Breast epithelium (tissue), 4 donors: ENCODE measurements at regions not wholly inside any gene's neighbourhood (a gene's known extent, or its start where the extent isn't known, plus 50 kb on each side); places are given as distances from the start of the nearest gene placed in this dataset.

Source experiments
- DNase-seq, 2 donors: peaks; one replicate each; pipeline ENCODE4 v3.0.0-alpha.2; 2019; ENCODE audit warnings: low spot score in 2 of 2
- H3K27ac ChIP-seq, 2 donors: fragments of 200-600 bp; sonication (generic) in 1 of 2; one replicate each; pipeline ENCODE4 v1.5.1; 2016 to 2019; ENCODE audit warnings: mild to moderate bottlenecking in 1 of 2
- H3K27me3 ChIP-seq, 2 donors: fragments of 200-600 bp; sonication (generic) in 1 of 2; one replicate each; pipeline versions ENCODE4 v1.5.1 to v1.6.0; 2017 to 2019; ENCODE audit warnings: control low read depth in 1 of 2, mild to moderate bottlenecking in 1 of 2
- H3K36me3 ChIP-seq: fragments of 200-600 bp; one replicate; pipeline ENCODE4 v1.5.1; 2019
- H3K4me1 ChIP-seq, 2 donors: fragments of 200-600 bp; sonication (generic); one replicate each; pipeline ENCODE4 v1.5.1; 2016 to 2019; ENCODE audit warnings: control low read depth in 1 of 2
- H3K4me3 ChIP-seq, 3 donors: fragments of 200-600 bp; sonication (generic); 1 replicate in 2 of 3; 2 replicates in 1 of 3; pipeline ENCODE4 v1.5.1; 2016 to 2019; ENCODE audit warnings: mild to moderate bottlenecking in 3 of 3, moderate library complexity in 2 of 3
- H3K9me3 ChIP-seq, 2 donors: fragments of 200-600 bp; sonication (generic) in 1 of 2; one replicate each; pipeline ENCODE4 v1.5.1; 2016 to 2019; ENCODE audit warnings: control low read depth in 1 of 2
- CTCF ChIP-seq, 3 donors: fragments of 450-650 bp; IDR thresholded peaks; one replicate each; pipeline ENCODE4 v1.5.1; 2016 to 2017; ENCODE audit warnings: antibody characterized with exemption in 3 of 3, mild to moderate bottlenecking in 3 of 3, moderate library complexity in 3 of 3
- POLR2A ChIP-seq: fragments of 450-650 bp; IDR thresholded peaks from one replicate; pipeline ENCODE4 v1.6.1; 2016; ENCODE audit warnings: antibody characterized with exemption, mild to moderate bottlenecking, moderate library complexity
- POLR2AphosphoS5 ChIP-seq, 3 donors: sonication (generic); formaldehyde crosslinking; IDR thresholded peaks; one replicate each; pipeline ENCODE4 v1.6.1; 2017; ENCODE audit warnings: antibody characterized with exemption in 3 of 3
- intact Hi-C: fragments of 100-400 bp; cut with DNase I; formaldehyde crosslinking; loops from one replicate; pipeline ENCODE4 v1.15.1; 2023; ENCODE audit warnings: low total_unique reads

- TF ChIP-seq CTCF (IDR thresholded peaks at IDR 0.05) (no peak), POLR2AphosphoS5 (IDR thresholded peaks at IDR 0.05) (no peak), POLR2A (no peak)
- no peak for DNase-seq
Measured at GRCh38 chr10:78349165-78349516, 315.5 kb downstream of the RPS24 start.

DNA sequence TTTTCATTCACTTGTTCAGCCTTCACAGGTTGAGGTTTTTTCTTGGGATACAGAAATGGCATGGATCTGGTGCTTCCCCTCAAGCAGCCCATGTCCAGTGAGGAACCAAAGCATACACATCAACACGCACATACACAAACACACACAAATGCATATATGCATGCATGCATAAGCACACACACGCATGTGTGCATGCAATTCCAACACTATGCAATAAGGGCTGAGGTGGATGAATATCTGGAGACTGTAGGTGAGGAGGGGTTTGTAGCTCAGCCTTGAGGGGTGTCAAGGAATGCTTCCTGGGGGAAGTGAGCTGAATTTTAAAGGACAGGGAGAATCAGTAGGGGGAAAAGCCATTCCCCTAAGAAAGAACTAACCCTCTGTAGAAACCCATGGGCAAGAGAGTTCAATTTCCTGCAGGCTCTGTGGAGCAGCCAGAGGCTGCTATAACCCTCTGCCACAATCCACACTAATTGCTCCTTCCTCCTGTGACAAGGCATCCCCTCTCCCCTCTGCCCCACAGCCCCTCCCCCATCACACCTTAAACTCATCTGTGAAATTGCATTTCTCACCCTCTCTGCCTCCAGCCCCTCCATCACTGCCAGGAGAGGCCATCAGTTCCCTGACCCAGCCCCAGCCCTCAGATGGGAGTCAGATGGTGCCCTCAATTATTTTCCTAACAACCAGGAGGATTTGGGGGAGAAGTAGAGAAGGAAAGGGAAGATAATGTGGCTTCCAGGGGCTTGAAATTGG is 316.4 kb downstream of the RPS24 start:
- Histone ChIP-seq H3K36me3 (peaks cover 3% of the 10 kb centered on the region), H3K9me3 (no peaks in the 10 kb centered on the region), H3K27ac (no peak overlapping the region), H3K4me1 (no peaks in the 10 kb centered on the region), H3K27me3 (no peaks in the 10 kb centered on the region), H3K4me3 (no peak overlapping the region)
- DNase-seq: no peak
- TF ChIP-seq CTCF (IDR thresholded peaks at IDR 0.05): no peak
- no peak for TF ChIP-seq POLR2A
- no peak for TF ChIP-seq POLR2AphosphoS5 (IDR thresholded peaks at IDR 0.05)
- intact Hi-C loops: no loop called here

More at GRCh38 chr10:78349165-78349516, 315.5 kb downstream of the RPS24 start:
- Histone ChIP-seq H3K27me3 (no peaks in the 10 kb centered on the region), H3K36me3 (peaks cover 3% of the 10 kb centered on the region), H3K4me1 (no peaks in the 10 kb centered on the region), H3K4me3 (no peak overlapping the region), H3K27ac (no peak overlapping the region), H3K9me3 (no peaks in the 10 kb centered on the region)
- intact Hi-C loops: no loop called here

DNA sequence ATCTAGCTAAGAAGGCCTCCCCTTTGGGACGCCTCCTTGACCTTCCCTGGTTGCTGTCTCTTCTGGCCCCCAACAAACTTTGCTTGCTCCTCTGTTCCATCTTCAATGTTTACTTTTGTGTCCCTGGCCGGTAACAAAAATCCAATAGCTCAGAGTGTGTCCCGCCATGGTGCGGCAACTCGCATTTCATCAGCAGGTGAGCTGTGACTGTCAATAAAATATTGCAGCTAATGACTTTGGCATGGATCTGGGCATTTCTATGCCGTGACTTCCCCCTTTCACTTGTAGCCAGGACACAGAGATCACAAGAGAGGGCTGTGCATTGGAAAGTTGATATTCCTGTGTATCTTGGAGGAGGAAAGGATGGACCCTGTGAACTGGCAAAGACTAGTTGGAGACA is 317.6 kb downstream of the RPS24 start:
- Histone ChIP-seq H3K4me1 (no peaks in the 10 kb centered on the region), H3K27me3 (no peaks in the 10 kb centered on the region), H3K4me3 (no peak overlapping the region), H3K36me3 (peaks cover under 1% of the 10 kb centered on the region), H3K27ac (no peak overlapping the region), H3K9me3 (no peaks in the 10 kb centered on the region)
- no peak for DNase-seq
- TF ChIP-seq POLR2AphosphoS5 (IDR thresholded peaks at IDR 0.05): no peak
- TF ChIP-seq POLR2A: no peak
- no peak for TF ChIP-seq CTCF (IDR thresholded peaks at IDR 0.05)
- intact Hi-C loops: no loop called here

DNA sequence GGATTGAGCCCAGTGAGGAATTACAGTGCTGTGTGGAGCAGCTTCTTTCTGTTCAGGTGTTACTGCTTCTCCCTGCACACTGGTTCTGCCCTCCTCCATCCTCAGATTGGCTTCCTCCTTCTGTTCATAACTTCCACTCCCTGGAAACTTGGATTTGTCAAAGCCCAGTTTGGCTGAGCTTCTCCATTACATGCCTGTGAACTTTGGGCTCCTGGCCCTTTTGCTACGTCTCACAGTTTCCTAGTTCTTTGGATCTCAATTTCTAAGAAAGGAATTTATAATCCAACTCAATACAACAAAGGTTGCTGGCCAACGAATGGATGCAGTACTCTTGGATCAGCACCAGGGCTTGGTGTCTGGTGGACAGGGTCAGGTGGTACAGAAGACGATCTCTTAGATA is 318.1 kb downstream of the RPS24 start:
- TF ChIP-seq POLR2A (no peak), CTCF (IDR thresholded peaks at IDR 0.05) (no peak), POLR2AphosphoS5 (IDR thresholded peaks at IDR 0.05) (no peak)
- Histone ChIP-seq H3K27me3 (no peaks in the 10 kb centered on the region), H3K4me3 (no peak overlapping the region), H3K36me3 (no peaks in the 10 kb centered on the region), H3K4me1 (no peaks in the 10 kb centered on the region), H3K27ac (no peak overlapping the region), H3K9me3 (no peaks in the 10 kb centered on the region)
- intact Hi-C loops: no loop called here
- DNase-seq: no peak

GRCh38 chr10:78353636-78354035 is 320.0 kb downstream of the RPS24 start:
- Histone ChIP-seq H3K4me1 (no peaks in the 10 kb centered on the region), H3K36me3 (no peaks in the 10 kb centered on the region), H3K4me3 (no peak overlapping the region), H3K9me3 (no peaks in the 10 kb centered on the region), H3K27me3 (no peaks in the 10 kb centered on the region), H3K27ac (no peak overlapping the region)
- intact Hi-C loops: no loop called here
- TF ChIP-seq POLR2A: no peak
- TF ChIP-seq POLR2AphosphoS5 (IDR thresholded peaks at IDR 0.05): no peak
- no peak for TF ChIP-seq CTCF (IDR thresholded peaks at IDR 0.05)
- no peak for DNase-seq
